ENCODE measurements at regions not wholly inside any gene's neighbourhood (a gene's known extent, or its start where the extent isn't known, plus 50 kb on each side); places are given as distances from the start of the nearest gene placed in this dataset.

DNA sequence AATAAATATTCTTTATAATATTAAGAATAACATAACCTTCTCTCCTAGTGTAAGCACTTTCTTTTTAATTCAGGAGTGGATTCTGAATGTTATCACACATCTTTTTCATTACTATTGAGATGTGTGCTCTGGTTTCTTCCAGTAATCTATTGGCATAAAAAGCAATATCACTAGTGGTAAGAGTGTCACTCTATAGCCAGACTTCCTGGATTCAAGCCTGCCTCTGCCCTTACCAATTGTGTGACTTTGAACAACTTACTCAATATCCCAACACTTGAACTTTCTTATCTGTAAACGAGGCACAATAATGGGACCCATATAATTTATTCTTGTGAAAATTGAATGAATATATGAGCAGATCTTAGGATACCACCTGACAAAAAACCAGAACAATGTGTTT is 71.0 kb downstream of the SEM1 start:
- no peaks in the 10 kb centered on the region for H3K9me3 Mint-ChIP-seq (ENCODE audit: low read depth, unreplicated experiment)
- H3K4me3 Mint-ChIP-seq (ENCODE audit: low read depth, unreplicated experiment): no peak overlapping the region
- CTCF ChIA-PET: no interaction called here
- no peak for DNase-seq
- intact Hi-C loops (cut with micrococcal nuclease; ENCODE audit: unreplicated experiment): no loop called here
- BruUV-seq (replicated peaks): no TSS peak
- H3K36me3 Mint-ChIP-seq (ENCODE audit: insufficient read depth, unreplicated experiment): no peaks in the 10 kb centered on the region
- no peaks in the 10 kb centered on the region for H3K4me1 Mint-ChIP-seq (ENCODE audit: low read depth, unreplicated experiment)
- H3K27ac Mint-ChIP-seq (ENCODE audit: unreplicated experiment): no peak overlapping the region
- TF ChIP-seq, protein P1, sequence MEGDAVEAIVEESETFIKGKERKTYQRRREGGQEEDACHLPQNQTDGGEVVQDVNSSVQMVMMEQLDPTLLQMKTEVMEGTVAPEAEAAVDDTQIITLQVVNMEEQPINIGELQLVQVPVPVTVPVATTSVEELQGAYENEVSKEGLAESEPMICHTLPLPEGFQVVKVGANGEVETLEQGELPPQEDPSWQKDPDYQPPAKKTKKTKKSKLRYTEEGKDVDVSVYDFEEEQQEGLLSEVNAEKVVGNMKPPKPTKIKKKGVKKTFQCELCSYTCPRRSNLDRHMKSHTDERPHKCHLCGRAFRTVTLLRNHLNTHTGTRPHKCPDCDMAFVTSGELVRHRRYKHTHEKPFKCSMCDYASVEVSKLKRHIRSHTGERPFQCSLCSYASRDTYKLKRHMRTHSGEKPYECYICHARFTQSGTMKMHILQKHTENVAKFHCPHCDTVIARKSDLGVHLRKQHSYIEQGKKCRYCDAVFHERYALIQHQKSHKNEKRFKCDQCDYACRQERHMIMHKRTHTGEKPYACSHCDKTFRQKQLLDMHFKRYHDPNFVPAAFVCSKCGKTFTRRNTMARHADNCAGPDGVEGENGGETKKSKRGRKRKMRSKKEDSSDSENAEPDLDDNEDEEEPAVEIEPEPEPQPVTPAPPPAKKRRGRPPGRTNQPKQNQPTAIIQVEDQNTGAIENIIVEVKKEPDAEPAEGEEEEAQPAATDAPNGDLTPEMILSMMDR (IDR thresholded peaks at IDR 0.05; ENCODE audit: unreplicated experiment): no peak
- H3K27me3 Mint-ChIP-seq (ENCODE audit: unreplicated experiment): no peaks in the 10 kb centered on the region

DNA sequence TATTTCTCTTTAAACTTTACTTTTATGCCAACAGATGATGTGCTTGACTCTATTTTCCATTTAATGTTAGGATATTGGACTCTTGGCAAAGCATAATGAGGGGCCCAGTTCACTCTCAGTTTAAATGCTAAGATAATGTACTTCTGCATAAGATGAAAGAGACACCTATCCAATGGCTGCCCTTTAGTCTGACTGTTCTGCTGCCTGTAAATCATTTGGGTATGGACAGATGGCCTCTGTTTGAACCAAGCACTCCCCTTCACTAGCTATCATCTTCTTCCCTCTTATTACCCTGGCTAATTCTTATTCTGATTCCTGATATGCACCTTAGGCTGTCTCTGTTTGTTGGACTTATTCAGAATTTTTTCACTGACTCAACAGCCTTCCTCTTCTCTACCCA is 72.1 kb downstream of the SEM1 start:
- CTCF ChIA-PET: interaction anchor here (0.6 kb wide), 1 partner anchor 206 kb away, joined by 8 read pairs; no protein-coding TSS in a partner anchor
- BruUV-seq (replicated peaks): no TSS peak
- Mint-ChIP-seq H3K9me3 (ENCODE audit: low read depth, unreplicated experiment) (no peaks in the 10 kb centered on the region), H3K27me3 (ENCODE audit: unreplicated experiment) (no peaks in the 10 kb centered on the region), H3K4me1 (ENCODE audit: low read depth, unreplicated experiment) (no peaks in the 10 kb centered on the region), H3K4me3 (ENCODE audit: low read depth, unreplicated experiment) (no peak overlapping the region), H3K36me3 (ENCODE audit: insufficient read depth, unreplicated experiment) (no peaks in the 10 kb centered on the region), H3K27ac (ENCODE audit: unreplicated experiment) (no peak overlapping the region)
- DNase-seq: no peak
- intact Hi-C loops (cut with micrococcal nuclease; ENCODE audit: unreplicated experiment): no loop called here
- TF ChIP-seq, protein P1 (IDR thresholded peaks at IDR 0.05; ENCODE audit: unreplicated experiment): no peak

DNA sequence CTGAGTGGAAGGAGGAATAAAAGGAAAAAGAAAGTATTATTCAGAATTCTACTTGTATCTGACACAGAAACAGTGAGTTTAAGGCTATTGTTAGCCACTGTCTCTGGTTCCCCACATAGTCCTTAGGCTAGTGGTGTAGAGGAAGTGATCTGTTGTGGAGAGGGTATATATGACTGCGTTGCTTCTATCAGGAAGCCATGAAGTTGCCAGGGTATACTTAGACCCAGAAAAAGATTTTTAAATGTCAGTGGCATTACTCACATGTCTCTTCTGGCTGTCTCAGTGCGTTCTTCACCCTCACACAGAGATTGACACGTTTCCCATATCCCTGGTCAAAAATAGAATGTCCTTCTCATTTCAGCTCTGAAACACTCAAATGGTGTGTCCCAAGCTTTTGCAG is 72.7 kb downstream of the SEM1 start:
- Mint-ChIP-seq H3K4me1 (ENCODE audit: low read depth, unreplicated experiment) (no peaks in the 10 kb centered on the region), H3K9me3 (ENCODE audit: low read depth, unreplicated experiment) (no peaks in the 10 kb centered on the region), H3K36me3 (ENCODE audit: insufficient read depth, unreplicated experiment) (no peaks in the 10 kb centered on the region), H3K27me3 (ENCODE audit: unreplicated experiment) (no peaks in the 10 kb centered on the region), H3K4me3 (ENCODE audit: low read depth, unreplicated experiment) (no peak overlapping the region), H3K27ac (ENCODE audit: unreplicated experiment) (no peak overlapping the region)
- intact Hi-C loops (cut with micrococcal nuclease; ENCODE audit: unreplicated experiment): no loop called here
- no TSS peak for BruUV-seq (replicated peaks)
- TF ChIP-seq, protein P1 (IDR thresholded peaks at IDR 0.05; ENCODE audit: unreplicated experiment): no peak
- no peak for DNase-seq
- CTCF ChIA-PET: no interaction called here

DNA sequence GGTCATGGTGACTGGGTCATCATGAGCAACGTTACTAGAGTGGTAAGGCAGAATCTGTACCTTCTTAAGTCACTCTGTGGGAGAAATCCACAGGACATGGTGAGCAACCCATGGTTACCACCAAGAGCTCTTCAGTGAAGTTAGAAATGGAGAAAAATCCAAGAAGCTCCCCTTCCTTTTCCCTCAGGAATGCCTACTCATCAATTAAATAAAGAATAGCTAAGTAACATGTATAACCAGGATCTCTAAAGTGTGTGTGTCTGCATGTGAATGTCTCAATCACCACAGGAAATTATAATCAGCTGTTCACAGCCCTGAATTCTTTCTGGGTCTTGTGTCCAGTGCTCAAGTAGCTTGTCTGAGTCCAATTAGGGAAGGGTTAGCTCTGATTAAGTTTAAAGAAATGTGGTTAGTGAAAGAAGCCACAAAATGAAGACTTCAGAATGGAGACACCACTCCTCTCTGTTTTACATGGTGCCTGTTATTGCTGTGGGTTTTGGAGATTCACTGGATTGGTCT is 73.2 kb downstream of the SEM1 start:
- CTCF ChIA-PET: no interaction called here
- no peak for DNase-seq
- Mint-ChIP-seq H3K4me3 (ENCODE audit: low read depth, unreplicated experiment) (no peak overlapping the region), H3K9me3 (ENCODE audit: low read depth, unreplicated experiment) (no peaks in the 10 kb centered on the region), H3K36me3 (ENCODE audit: insufficient read depth, unreplicated experiment) (no peaks in the 10 kb centered on the region), H3K4me1 (ENCODE audit: low read depth, unreplicated experiment) (no peaks in the 10 kb centered on the region), H3K27ac (ENCODE audit: unreplicated experiment) (no peak overlapping the region), H3K27me3 (ENCODE audit: unreplicated experiment) (no peaks in the 10 kb centered on the region)
- BruUV-seq (replicated peaks): no TSS peak
- TF ChIP-seq, protein P1 (IDR thresholded peaks at IDR 0.05; ENCODE audit: unreplicated experiment): no peak
- intact Hi-C loops (cut with micrococcal nuclease; ENCODE audit: unreplicated experiment): no loop called here

All from Calu3 (cell line).